ENCODE measurements at regions not wholly inside any gene's neighbourhood (a gene's known extent, or its start where the extent isn't known, plus 50 kb on each side); places are given as distances from the start of the nearest gene placed in this dataset.

DNA sequence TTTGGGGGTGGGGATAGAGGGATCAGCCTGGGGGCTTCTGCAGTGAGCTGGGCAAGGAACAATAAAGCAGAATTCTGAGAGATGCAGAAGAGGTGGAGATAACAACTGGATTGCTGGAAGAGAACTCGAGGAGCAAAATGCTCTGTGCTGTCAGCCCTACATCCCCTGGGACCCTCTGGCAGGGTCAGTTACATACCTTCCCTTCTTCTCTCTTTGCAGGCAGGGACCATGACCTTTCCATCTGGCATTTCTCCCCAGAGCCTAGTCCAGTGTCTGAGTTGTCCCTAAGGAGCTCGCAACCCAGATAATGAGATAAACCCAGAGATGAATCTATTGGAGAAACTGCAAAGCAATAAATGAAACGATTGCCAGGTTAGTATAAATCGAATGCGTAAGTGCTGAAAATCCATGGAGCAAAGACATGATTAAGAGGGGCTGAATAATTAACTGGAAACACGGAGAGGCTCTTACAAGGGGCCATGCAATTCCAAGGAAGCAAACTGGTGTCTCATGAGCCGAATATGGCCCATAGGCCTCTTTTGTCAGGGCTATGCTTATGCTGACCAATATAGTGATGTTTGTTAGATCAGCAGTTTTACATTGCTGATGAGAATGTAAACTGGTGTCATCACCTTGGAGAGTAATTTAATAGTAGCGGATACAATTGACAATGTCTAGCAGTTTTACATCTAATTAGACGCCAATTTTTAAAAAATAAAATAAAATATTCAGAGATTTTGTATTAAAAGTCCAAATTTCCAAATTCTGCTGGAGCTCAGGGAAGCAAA is 129.4 kb upstream of the IRX5 start:
- DNase-seq (no peak), ATAC-seq (ENCODE audit: poor library complexity) (no peak)
- no peak overlapping the region for H3K27ac ChIP-seq (ENCODE audit: low read depth in 1 of 2, low read length in 2 of 2)
- Mint-ChIP-seq H3K4me3 (no peak overlapping the region), H3K4me1 (ENCODE audit: low read depth) (no peaks in the 10 kb centered on the region), H3K36me3 (ENCODE audit: low read depth) (no peaks in the 10 kb centered on the region), H3K27ac (no peak overlapping the region), H3K27me3 (no peaks in the 10 kb centered on the region), H3K9me3 (peaks cover 14% of the 10 kb centered on the region)
- no peak overlapping the region for H3K4me3 ChIP-seq (ENCODE audit: low read length)
- no peaks in the 10 kb centered on the region for H3K9me3 ChIP-seq (ENCODE audit: control insufficient read depth in 1 of 2, insufficient read depth in 1 of 2, low read length in 2 of 2)
- intact Hi-C loops (cut with DNase I, micrococcal nuclease), result no loop called here
- POLR2A ChIA-PET, result no interaction called here
- TF ChIP-seq, protein P1, sequence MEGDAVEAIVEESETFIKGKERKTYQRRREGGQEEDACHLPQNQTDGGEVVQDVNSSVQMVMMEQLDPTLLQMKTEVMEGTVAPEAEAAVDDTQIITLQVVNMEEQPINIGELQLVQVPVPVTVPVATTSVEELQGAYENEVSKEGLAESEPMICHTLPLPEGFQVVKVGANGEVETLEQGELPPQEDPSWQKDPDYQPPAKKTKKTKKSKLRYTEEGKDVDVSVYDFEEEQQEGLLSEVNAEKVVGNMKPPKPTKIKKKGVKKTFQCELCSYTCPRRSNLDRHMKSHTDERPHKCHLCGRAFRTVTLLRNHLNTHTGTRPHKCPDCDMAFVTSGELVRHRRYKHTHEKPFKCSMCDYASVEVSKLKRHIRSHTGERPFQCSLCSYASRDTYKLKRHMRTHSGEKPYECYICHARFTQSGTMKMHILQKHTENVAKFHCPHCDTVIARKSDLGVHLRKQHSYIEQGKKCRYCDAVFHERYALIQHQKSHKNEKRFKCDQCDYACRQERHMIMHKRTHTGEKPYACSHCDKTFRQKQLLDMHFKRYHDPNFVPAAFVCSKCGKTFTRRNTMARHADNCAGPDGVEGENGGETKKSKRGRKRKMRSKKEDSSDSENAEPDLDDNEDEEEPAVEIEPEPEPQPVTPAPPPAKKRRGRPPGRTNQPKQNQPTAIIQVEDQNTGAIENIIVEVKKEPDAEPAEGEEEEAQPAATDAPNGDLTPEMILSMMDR (IDR thresholded peaks at IDR 0.05), result no peak
- H3K27me3 ChIP-seq (ENCODE audit: control insufficient read depth in 1 of 2, insufficient read depth in 2 of 2, low read length in 2 of 2), result peaks cover 0 to 7% of the 10 kb centered on the region in 2 experiments
- H3K36me3 ChIP-seq (ENCODE audit: insufficient read depth, low read length), result no peaks in the 10 kb centered on the region
- CTCF ChIA-PET, result no interaction called here
- H3K4me1 ChIP-seq (ENCODE audit: insufficient read depth, low read length), result no peaks in the 10 kb centered on the region

DNA sequence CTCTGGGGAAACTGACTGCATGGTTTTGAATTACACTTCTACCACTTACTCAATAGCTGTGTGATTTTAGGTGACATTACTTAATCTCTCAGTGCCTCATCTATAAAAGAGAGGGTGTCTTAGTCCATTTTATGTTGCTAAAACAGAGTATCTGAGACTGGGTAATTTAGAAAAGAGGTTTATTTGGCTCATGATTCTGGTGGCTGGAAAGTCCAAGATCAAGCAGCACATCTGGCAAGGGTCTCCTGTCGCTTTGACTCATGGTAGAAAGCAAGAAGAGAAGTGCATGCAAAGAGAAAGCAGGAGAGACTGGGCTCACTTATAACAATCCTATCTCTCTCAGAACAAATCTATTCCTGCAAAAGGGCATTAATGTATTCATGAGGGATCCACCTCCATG is 132.4 kb upstream of the IRX5 start:
- TF ChIP-seq, protein P1 (IDR thresholded peaks at IDR 0.05), result no peak
- DNase-seq, result no peak
- Mint-ChIP-seq H3K27ac (no peak overlapping the region), H3K4me3 (no peak overlapping the region), H3K9me3 (peaks cover 14% of the 10 kb centered on the region), H3K36me3 (ENCODE audit: low read depth) (no peaks in the 10 kb centered on the region), H3K27me3 (no peaks in the 10 kb centered on the region), H3K4me1 (ENCODE audit: low read depth) (no peaks in the 10 kb centered on the region)
- Histone ChIP-seq H3K9me3 (ENCODE audit: control insufficient read depth in 1 of 2, insufficient read depth in 1 of 2, low read length in 2 of 2) (no peaks in the 10 kb centered on the region), H3K36me3 (ENCODE audit: insufficient read depth, low read length) (no peaks in the 10 kb centered on the region), H3K4me1 (ENCODE audit: insufficient read depth, low read length) (no peaks in the 10 kb centered on the region), H3K27me3 (ENCODE audit: control insufficient read depth in 1 of 2, insufficient read depth in 2 of 2, low read length in 2 of 2) (peaks cover 0 to 7% of the 10 kb centered on the region in 2 experiments), H3K4me3 (ENCODE audit: low read length) (no peak overlapping the region), H3K27ac (ENCODE audit: low read depth in 1 of 2, low read length in 2 of 2) (no peak overlapping the region)
- intact Hi-C loops (cut with DNase I, micrococcal nuclease), result no loop called here
- no peak for ATAC-seq (ENCODE audit: poor library complexity)
- CTCF ChIA-PET, result no interaction called here
- POLR2A ChIA-PET, result interaction anchor here (0.7 kb wide), 1 partner anchor 1366 kb away, joined by 3 read pairs; no protein-coding TSS in a partner anchor

GRCh38 chr16:54796211-54796610 is 134.5 kb upstream of the IRX5 start:
- no peaks in the 10 kb centered on the region for H3K36me3 ChIP-seq (ENCODE audit: insufficient read depth, low read length)
- H3K27ac ChIP-seq (ENCODE audit: low read depth in 1 of 2, low read length in 2 of 2), result no peak overlapping the region
- POLR2A ChIA-PET, result no interaction called here
- DNase-seq (no peak), ATAC-seq (ENCODE audit: poor library complexity) (no peak)
- peaks cover 12% of the 10 kb centered on the region for H3K9me3 Mint-ChIP-seq
- TF ChIP-seq, protein P1 (IDR thresholded peaks at IDR 0.05), result no peak
- CTCF ChIA-PET, result no interaction called here
- intact Hi-C loops (cut with DNase I, micrococcal nuclease), result no loop called here
- no peaks in the 10 kb centered on the region for H3K9me3 ChIP-seq (ENCODE audit: control insufficient read depth in 1 of 2, insufficient read depth in 1 of 2, low read length in 2 of 2)
- no peak overlapping the region for H3K27ac Mint-ChIP-seq
- no peaks in the 10 kb centered on the region for H3K4me1 Mint-ChIP-seq (ENCODE audit: low read depth)
- no peak overlapping the region for H3K4me3 Mint-ChIP-seq
- H3K27me3 Mint-ChIP-seq, result no peaks in the 10 kb centered on the region
- H3K36me3 Mint-ChIP-seq (ENCODE audit: low read depth), result no peaks in the 10 kb centered on the region
- H3K4me1 ChIP-seq (ENCODE audit: insufficient read depth, low read length), result no peaks in the 10 kb centered on the region
- H3K27me3 ChIP-seq (ENCODE audit: control insufficient read depth in 1 of 2, insufficient read depth in 2 of 2, low read length in 2 of 2), result no peaks in the 10 kb centered on the region
- no peak overlapping the region for H3K4me3 ChIP-seq (ENCODE audit: low read length)

All from CD4-positive, alpha-beta T cell (primary cell).